Neural progenitor cell (in vitro differentiated cells): ENCODE measurements at regions not wholly inside any gene's neighbourhood (a gene's known extent, or its start where the extent isn't known, plus 50 kb on each side); places are given as distances from the start of the nearest gene placed in this dataset.
"Not testable (repeated sequence)": the region's sequence is repeated elsewhere in the genome, so short reads cannot be mapped to it uniquely, and the experiment has no call there.

Experiments used
- EZH2 ChIP-seq: fragments of 200-600 bp; sonication (generic); IDR thresholded peaks from 2 replicates; pipeline ENCODE4 v1.6.1; 2017; ENCODE audit warnings: antibody characterized with exemption, mild to moderate bottlenecking, moderate library complexity
- EZH2phosphoT487 ChIP-seq: fragments of 200-600 bp; sonication (generic); IDR thresholded peaks from 2 replicates; pipeline ENCODE4 v1.6.1; 2017; ENCODE audit warnings: antibody characterized with exemption
- TF ChIP-seq, protein P1 (sequence below): fragments of 200-600 bp; sonication (generic); IDR thresholded peaks from 2 replicates; pipeline ENCODE4 v1.5.1; 2017; ENCODE audit warnings: antibody characterized with exemption, mild to moderate bottlenecking

- TF ChIP-seq, protein P1, sequence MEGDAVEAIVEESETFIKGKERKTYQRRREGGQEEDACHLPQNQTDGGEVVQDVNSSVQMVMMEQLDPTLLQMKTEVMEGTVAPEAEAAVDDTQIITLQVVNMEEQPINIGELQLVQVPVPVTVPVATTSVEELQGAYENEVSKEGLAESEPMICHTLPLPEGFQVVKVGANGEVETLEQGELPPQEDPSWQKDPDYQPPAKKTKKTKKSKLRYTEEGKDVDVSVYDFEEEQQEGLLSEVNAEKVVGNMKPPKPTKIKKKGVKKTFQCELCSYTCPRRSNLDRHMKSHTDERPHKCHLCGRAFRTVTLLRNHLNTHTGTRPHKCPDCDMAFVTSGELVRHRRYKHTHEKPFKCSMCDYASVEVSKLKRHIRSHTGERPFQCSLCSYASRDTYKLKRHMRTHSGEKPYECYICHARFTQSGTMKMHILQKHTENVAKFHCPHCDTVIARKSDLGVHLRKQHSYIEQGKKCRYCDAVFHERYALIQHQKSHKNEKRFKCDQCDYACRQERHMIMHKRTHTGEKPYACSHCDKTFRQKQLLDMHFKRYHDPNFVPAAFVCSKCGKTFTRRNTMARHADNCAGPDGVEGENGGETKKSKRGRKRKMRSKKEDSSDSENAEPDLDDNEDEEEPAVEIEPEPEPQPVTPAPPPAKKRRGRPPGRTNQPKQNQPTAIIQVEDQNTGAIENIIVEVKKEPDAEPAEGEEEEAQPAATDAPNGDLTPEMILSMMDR: not testable (repeated sequence)
- not testable (repeated sequence) for TF ChIP-seq EZH2, EZH2phosphoT487
These were observed 4772.6 kb upstream of the OR11H1 start for GRCh38 chr22:10755350-10755749.
